HepG2 (cell line): ENCODE measurements at regions not wholly inside any gene's neighbourhood (a gene's known extent, or its start where the extent isn't known, plus 50 kb on each side); places are given as distances from the start of the nearest gene placed in this dataset.

Experiments used
- ATAC-seq: fragments of 200-7000 bp; cut with Tn5 transposase; 3 replicates; pipeline ENCODE4 v1.9.1; 2020; ENCODE audit warnings: mild to moderate bottlenecking, moderate library complexity
- BruUV-seq: library from RNA; stranded (reverse); fragments of 400-500 nt; replicated peaks from 2 replicates; lab custom pipeline; 2021; lab: Mats Ljungman, UMichigan
- CTCF ChIA-PET: fragments of 300-600 bp; formaldehyde crosslinking; extraction: SDS; loops from one replicate; lab custom pipeline; 2021; ENCODE audit warnings: low total read pairs, inconsistent platforms, low intra/inter-chr PET ratio; lab: Yijun Ruan, JAX
- POLR2A ChIA-PET: fragments of 350-600 bp; sonication (Branson Sonifier 250); formaldehyde crosslinking; loops from one replicate; lab custom pipeline; 2020; ENCODE audit warnings: antibody characterized with exemption, inconsistent platforms; lab: Yijun Ruan, JAX
- DNase-seq: peaks from one replicate; pipeline ENCODE4 v3.0.0-alpha.2; 2015; ENCODE audit warnings: low spot score
- FAIRE-seq: peaks from 3 replicates; lab custom pipeline; 2011; peaks lifted over from hg19 to GRCh38; lab: Jason Lieb, UNC
- H2AFZ ChIP-seq: one replicate; pipeline ENCODE4 v1.6.1; 2011; ENCODE audit warnings: low read length, inconsistent platforms
- H3K27ac ChIP-seq: fragments of 300-600 bp; 3 replicates; pipeline ENCODE4 v1.8.0; 2011; ENCODE audit warnings: mixed run types, mild to moderate bottlenecking, mixed read lengths, low read length, inconsistent platforms; ENCODE audit not compliant: insufficient read depth; ENCODE audit errors: extremely low read length
- H3K27me3 ChIP-seq, 2 experiments: fragments of 200-600 bp in 1 of 2; 2 replicates in 1 of 2; 3 replicates in 1 of 2; pipeline versions ENCODE4 v1.6.0 to v1.8.0; 2011; ENCODE audit warnings: low read length in 2 of 2, mild to moderate bottlenecking in 2 of 2, moderate library complexity in 2 of 2, inconsistent platforms in 1 of 2; ENCODE audit not compliant: insufficient read depth in 2 of 2, control insufficient read depth in 1 of 2
- H3K36me3 ChIP-seq, 2 experiments: fragments of 200-600 bp in 1 of 2; replicated peaks in 1 of 2; 2 replicates in 1 of 2; 3 replicates in 1 of 2; pipeline versions ENCODE4 v1.5.1 to v1.8.0; 2011; ENCODE audit warnings: low read length in 2 of 2, inconsistent platforms in 1 of 2; ENCODE audit not compliant: insufficient read depth in 2 of 2, control insufficient read depth in 1 of 2
- H3K4me1 ChIP-seq: 2 replicates; pipeline ENCODE4 v1.5.1; 2012; ENCODE audit warnings: low read length, inconsistent platforms; ENCODE audit not compliant: insufficient read depth
- H3K4me2 ChIP-seq: 2 replicates; pipeline ENCODE4 v1.6.0; 2011; ENCODE audit warnings: low read depth, low read length, inconsistent platforms
- H3K4me3 ChIP-seq, 3 experiments: fragments of 200-600 bp in 1 of 3; sonication (generic), shearing (Covaris generic) in 1 of 3; replicated peaks in 1 of 3; 2 replicates each; pipeline ENCODE4 v1.5.1; 2011 to 2016; ENCODE audit warnings: low read length in 3 of 3, inconsistent platforms in 2 of 3, low read depth in 2 of 3, mild to moderate bottlenecking in 2 of 3, control low read depth in 1 of 3, mixed read lengths in 1 of 3; ENCODE audit not compliant: insufficient read depth in 1 of 3
- H3K79me2 ChIP-seq: one replicate; pipeline ENCODE4 v1.6.1; 2011; ENCODE audit warnings: low read length, inconsistent platforms; ENCODE audit not compliant: insufficient read depth
- H3K9ac ChIP-seq: 2 replicates; pipeline ENCODE4 v1.6.0; 2011; ENCODE audit warnings: mild to moderate bottlenecking, low read depth, low read length, inconsistent platforms; ENCODE audit not compliant: insufficient read depth
- H3K9me3 ChIP-seq: 2 replicates; pipeline ENCODE4 v1.5.1; 2012; ENCODE audit warnings: mild to moderate bottlenecking, low read length
- H4K20me1 ChIP-seq: 2 replicates; pipeline ENCODE4 v1.6.0; 2011; ENCODE audit warnings: inconsistent platforms, mild to moderate bottlenecking, low read length, moderate library complexity; ENCODE audit not compliant: insufficient read depth
- ARNT2 ChIP-seq: sonication (generic); formaldehyde crosslinking; IDR thresholded peaks from 2 replicates; pipeline ENCODE4 v1.8.0; 2022; ENCODE audit warnings: mild to moderate bottlenecking, low read depth, missing genetic modification reagents, moderate library complexity
- GATA4 ChIP-seq: sonication (generic); IDR thresholded peaks from 2 replicates; pipeline ENCODE4 v1.6.1; 2016; ENCODE audit warnings: antibody characterized with exemption, low read depth, borderline replicate concordance
- JUNB ChIP-seq: sonication (generic); formaldehyde crosslinking; IDR thresholded peaks from 2 replicates; pipeline ENCODE4 v1.8.0; 2022; ENCODE audit warnings: missing genetic modification reagents, mild to moderate bottlenecking, borderline replicate concordance
- KLF6 ChIP-seq: IDR thresholded peaks from 2 replicates; pipeline ENCODE4 v1.8.0; 2016; ENCODE audit warnings: missing biosample characterization, missing genetic modification reagents
- POLR2AphosphoS2 ChIP-seq: IDR thresholded peaks from 2 replicates; pipeline ENCODE4 v1.6.1; 2011; ENCODE audit warnings: low read depth, low read length, improper control_type of control experiment
- RXRA ChIP-seq: sonication (generic); formaldehyde crosslinking; IDR thresholded peaks from 2 replicates; pipeline ENCODE4 v1.5.1; 2020; ENCODE audit warnings: missing genetic modification reagents
- SMARCE1 ChIP-seq: fragments of 450-650 bp; IDR thresholded peaks from 2 replicates; pipeline ENCODE4 v1.6.1; 2017; ENCODE audit warnings: borderline replicate concordance
- SP1 ChIP-seq, 2 experiments: fragments of 450-650 bp in 1 of 2; sonication (generic) in 1 of 2; formaldehyde crosslinking in 1 of 2; IDR thresholded peaks; 2 replicates each; pipeline versions ENCODE4 v1.4.0 to v1.6.1; 2016 to 2020; ENCODE audit warnings: missing genetic modification reagents in 1 of 2
- ZNF549 ChIP-seq: sonication (generic); formaldehyde crosslinking; IDR thresholded peaks from 2 replicates; pipeline ENCODE4 v1.5.0; 2020; ENCODE audit warnings: missing genetic modification reagents
- ZNF737 ChIP-seq: sonication (generic); formaldehyde crosslinking; IDR thresholded peaks from 2 replicates; pipeline ENCODE4 v1.5.0; 2020; ENCODE audit warnings: missing genetic modification reagents, mild to moderate bottlenecking, borderline replicate concordance
- ZNF878 ChIP-seq: sonication (generic); formaldehyde crosslinking; IDR thresholded peaks from 2 replicates; pipeline ENCODE4 v1.8.1; 2023; ENCODE audit warnings: mild to moderate bottlenecking, missing genetic modification reagents, moderate library complexity
- WGBS: methylation state at CpG from one replicate; pipeline ENCODE4 v1.1.6; 2017; ENCODE audit warnings: low lambda C conversion rate; 5-methylcytosine and 5-hydroxymethylcytosine counted together
- in situ Hi-C: cut with HindIII; loops from 2 replicates; pipeline ENCODE4 v1.10.0; 2017; ENCODE audit warnings: low pct_unique_long_range_greater_than_20kb; ENCODE audit not compliant: extremely low pct_ligation_motif_present
- intact Hi-C: fragments of 100-400 bp; cut with micrococcal nuclease; formaldehyde crosslinking; loops from one replicate; pipeline ENCODE4 v1.10.0; 2022; ENCODE audit not compliant: unreplicated experiment
- TF ChIP-seq, protein P1 (sequence below): sonication (generic); formaldehyde crosslinking; IDR thresholded peaks from 2 replicates; pipeline ENCODE4 v1.8.0; 2022; ENCODE audit warnings: mild to moderate bottlenecking, missing genetic modification reagents, borderline replicate concordance
- TF ChIP-seq, protein P2 (sequence below): sonication (generic); formaldehyde crosslinking; IDR thresholded peaks from 2 replicates; pipeline ENCODE4 v1.9.0; 2021; ENCODE audit warnings: mild to moderate bottlenecking, missing genetic modification reagents
- TF ChIP-seq, protein P3 (sequence below): sonication (generic); formaldehyde crosslinking; IDR thresholded peaks from 2 replicates; pipeline ENCODE4 v1.8.0; 2022; ENCODE audit warnings: low read depth, missing genetic modification reagents

DNA sequence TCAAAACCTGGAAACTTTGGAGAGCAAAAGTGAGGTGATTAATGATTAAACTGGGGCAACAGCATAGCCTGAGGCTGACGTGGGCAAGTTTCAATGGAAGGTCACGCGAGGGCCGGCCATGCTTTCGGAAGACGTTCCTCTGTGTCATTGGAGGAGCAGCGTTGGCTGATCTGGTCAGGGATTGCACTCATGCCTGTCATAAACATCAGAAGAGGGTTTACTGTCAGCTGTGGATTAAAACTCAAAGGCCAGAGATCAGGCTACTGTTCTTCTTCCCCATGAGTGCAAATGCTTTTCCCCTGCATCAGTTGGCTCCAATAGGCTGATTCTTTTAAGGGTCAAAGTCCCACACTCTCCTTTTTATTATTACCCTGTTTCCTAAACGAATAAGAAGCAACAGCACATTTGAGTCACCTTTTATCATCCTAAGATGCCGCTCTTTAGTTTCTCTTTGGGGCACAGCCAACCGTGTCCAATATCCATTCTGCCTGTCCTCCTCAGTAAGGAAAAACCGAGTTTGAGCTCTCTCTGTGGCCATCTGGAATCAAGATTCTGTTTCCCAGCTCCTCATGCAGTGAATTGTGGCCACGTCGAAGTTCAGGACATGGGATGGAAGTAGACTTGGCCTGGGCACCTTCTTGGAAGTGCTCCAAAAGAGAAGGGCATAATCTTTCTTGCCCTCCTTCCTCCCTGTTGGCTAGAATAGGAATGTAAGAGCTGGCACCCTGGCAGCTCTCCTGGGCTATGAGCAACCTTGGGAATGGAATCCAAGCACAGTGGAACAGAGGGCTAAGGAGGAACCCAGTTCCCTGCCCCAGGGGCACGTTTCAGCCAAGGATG, 62.5 kb upstream of the INSIG1 start:
- intact Hi-C loops (no loop called here), in situ Hi-C loops (no loop called here)
- H3K9me3 ChIP-seq = no peaks in the 10 kb centered on the region
- ATAC-seq (peak; percentile 48), FAIRE-seq (no peak), DNase-seq (no peak)
- H3K27ac ChIP-seq = no peak overlapping the region
- ChIA-PET POLR2A (no interaction called here), CTCF (no interaction called here)
- no peaks in the 10 kb centered on the region for H4K20me1 ChIP-seq
- H3K4me2 ChIP-seq = peak overlapping the region; percentile 14; the same call in 1 of the 2 replicates
- 26% methylated on average over 14 of the region's 14 CpGs for WGBS
- no peak overlapping the region for H2AFZ ChIP-seq
- no TSS peak for BruUV-seq
- no peaks in the 10 kb centered on the region for H3K79me2 ChIP-seq
- peaks cover 4 to 49% of the 10 kb centered on the region in 2 experiments; a peak in 3 of 5 replicates for H3K27me3 ChIP-seq
- TF ChIP-seq GATA4 (no peak), ZNF737 (CRISPR knock-in tag) (no peak), JUNB (CRISPR knock-in tag) (no peak), ZNF549 (CRISPR knock-in tag) (no peak), POLR2AphosphoS2 (no peak), ARNT2 (no peak), RXRA (CRISPR knock-in tag) (no peak), SP1 (IDR thresholded peaks at IDR 0.05) (no peak), SP1 (CRISPR knock-in tag; IDR thresholded peaks at IDR 0.05) (no peak), KLF6 (no peak), ZNF878 (CRISPR knock-in tag) (no peak), SMARCE1 (no peak)
- TF ChIP-seq, protein P1, sequence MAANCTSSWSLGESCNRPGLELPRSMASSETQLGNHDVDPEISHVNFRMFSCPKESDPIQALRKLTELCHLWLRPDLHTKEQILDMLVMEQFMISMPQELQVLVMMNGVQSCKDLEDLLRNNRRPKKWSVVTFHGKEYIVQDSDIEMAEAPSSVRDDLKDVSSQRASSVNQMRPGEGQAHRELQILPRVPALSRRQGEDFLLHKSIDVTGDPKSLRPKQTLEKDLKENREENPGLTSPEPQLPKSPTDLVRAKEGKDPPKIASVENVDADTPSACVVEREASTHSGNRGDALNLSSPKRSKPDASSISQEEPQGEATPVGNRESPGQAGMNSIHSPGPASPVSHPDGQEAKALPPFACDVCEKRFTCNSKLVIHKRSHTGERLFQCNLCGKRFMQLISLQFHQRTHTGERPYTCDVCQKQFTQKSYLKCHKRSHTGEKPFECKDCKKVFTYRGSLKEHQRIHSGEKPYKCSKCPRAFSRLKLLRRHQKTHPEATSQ (CRISPR knock-in tag) = no peak
- TF ChIP-seq, protein P2, sequence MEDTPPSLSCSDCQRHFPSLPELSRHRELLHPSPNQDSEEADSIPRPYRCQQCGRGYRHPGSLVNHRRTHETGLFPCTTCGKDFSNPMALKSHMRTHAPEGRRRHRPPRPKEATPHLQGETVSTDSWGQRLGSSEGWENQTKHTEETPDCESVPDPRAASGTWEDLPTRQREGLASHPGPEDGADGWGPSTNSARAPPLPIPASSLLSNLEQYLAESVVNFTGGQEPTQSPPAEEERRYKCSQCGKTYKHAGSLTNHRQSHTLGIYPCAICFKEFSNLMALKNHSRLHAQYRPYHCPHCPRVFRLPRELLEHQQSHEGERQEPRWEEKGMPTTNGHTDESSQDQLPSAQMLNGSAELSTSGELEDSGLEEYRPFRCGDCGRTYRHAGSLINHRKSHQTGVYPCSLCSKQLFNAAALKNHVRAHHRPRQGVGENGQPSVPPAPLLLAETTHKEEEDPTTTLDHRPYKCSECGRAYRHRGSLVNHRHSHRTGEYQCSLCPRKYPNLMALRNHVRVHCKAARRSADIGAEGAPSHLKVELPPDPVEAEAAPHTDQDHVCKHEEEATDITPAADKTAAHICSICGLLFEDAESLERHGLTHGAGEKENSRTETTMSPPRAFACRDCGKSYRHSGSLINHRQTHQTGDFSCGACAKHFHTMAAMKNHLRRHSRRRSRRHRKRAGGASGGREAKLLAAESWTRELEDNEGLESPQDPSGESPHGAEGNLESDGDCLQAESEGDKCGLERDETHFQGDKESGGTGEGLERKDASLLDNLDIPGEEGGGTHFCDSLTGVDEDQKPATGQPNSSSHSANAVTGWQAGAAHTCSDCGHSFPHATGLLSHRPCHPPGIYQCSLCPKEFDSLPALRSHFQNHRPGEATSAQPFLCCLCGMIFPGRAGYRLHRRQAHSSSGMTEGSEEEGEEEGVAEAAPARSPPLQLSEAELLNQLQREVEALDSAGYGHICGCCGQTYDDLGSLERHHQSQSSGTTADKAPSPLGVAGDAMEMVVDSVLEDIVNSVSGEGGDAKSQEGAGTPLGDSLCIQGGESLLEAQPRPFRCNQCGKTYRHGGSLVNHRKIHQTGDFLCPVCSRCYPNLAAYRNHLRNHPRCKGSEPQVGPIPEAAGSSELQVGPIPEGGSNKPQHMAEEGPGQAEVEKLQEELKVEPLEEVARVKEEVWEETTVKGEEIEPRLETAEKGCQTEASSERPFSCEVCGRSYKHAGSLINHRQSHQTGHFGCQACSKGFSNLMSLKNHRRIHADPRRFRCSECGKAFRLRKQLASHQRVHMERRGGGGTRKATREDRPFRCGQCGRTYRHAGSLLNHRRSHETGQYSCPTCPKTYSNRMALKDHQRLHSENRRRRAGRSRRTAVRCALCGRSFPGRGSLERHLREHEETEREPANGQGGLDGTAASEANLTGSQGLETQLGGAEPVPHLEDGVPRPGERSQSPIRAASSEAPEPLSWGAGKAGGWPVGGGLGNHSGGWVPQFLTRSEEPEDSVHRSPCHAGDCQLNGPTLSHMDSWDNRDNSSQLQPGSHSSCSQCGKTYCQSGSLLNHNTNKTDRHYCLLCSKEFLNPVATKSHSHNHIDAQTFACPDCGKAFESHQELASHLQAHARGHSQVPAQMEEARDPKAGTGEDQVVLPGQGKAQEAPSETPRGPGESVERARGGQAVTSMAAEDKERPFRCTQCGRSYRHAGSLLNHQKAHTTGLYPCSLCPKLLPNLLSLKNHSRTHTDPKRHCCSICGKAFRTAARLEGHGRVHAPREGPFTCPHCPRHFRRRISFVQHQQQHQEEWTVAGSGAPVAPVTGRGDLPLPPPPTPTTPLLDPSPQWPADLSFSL (CRISPR knock-in tag) = no peak
- TF ChIP-seq, protein P3, sequence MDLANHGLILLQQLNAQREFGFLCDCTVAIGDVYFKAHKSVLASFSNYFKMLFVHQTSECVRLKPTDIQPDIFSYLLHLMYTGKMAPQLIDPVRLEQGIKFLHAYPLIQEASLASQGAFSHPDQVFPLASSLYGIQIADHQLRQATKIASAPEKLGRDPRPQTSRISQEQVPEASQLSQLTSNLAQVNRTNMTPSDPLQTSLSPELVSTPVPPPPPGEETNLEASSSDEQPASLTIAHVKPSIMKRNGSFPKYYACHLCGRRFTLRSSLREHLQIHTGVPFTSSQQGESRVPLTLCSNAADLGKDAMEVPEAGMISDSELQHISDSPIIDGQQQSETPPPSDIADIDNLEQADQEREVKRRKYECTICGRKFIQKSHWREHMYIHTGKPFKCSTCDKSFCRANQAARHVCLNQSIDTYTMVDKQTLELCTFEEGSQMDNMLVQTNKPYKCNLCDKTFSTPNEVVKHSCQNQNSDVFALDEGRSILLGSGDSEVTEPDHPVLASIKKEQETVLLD (CRISPR knock-in tag) = no peak
- H3K9ac ChIP-seq = no peak overlapping the region
- peaks cover 9% of the 10 kb centered on the region; the same call in 1 of the 2 replicates for H3K4me1 ChIP-seq
- no peak overlapping the region for H3K4me3 ChIP-seq
- no peaks in the 10 kb centered on the region for H3K36me3 ChIP-seq
